GM12872 (cell line): ENCODE measurements at regions not wholly inside any gene's neighbourhood (a gene's known extent, or its start where the extent isn't known, plus 50 kb on each side); places are given as distances from the start of the nearest gene placed in this dataset.

Source experiments
- TF ChIP-seq, protein P1 (sequence below): IDR thresholded peaks from 3 replicates; pipeline ENCODE4 v1.5.1; 2011; ENCODE audit warnings: low read depth, mild to moderate bottlenecking, low read length, moderate library complexity; ENCODE audit not compliant: insufficient read depth

- TF ChIP-seq, protein P1, sequence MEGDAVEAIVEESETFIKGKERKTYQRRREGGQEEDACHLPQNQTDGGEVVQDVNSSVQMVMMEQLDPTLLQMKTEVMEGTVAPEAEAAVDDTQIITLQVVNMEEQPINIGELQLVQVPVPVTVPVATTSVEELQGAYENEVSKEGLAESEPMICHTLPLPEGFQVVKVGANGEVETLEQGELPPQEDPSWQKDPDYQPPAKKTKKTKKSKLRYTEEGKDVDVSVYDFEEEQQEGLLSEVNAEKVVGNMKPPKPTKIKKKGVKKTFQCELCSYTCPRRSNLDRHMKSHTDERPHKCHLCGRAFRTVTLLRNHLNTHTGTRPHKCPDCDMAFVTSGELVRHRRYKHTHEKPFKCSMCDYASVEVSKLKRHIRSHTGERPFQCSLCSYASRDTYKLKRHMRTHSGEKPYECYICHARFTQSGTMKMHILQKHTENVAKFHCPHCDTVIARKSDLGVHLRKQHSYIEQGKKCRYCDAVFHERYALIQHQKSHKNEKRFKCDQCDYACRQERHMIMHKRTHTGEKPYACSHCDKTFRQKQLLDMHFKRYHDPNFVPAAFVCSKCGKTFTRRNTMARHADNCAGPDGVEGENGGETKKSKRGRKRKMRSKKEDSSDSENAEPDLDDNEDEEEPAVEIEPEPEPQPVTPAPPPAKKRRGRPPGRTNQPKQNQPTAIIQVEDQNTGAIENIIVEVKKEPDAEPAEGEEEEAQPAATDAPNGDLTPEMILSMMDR, result no peak; the same call in 2 of the 3 replicates
Measured at GRCh38 chr4:107094332-107094731, 58.2 kb upstream of the DKK2 start.
